K562 (cell line): ENCODE measurements at regions not wholly inside any gene's neighbourhood (a gene's known extent, or its start where the extent isn't known, plus 50 kb on each side); places are given as distances from the start of the nearest gene placed in this dataset.

Experiments used
- ARID1B ChIP-seq: fragments of 450-650 bp; IDR thresholded peaks from 2 replicates; pipeline ENCODE4 v1.6.1; 2016; ENCODE audit warnings: antibody characterized with exemption, mild to moderate bottlenecking, inconsistent platforms
- BRF2 ChIP-seq: IDR thresholded peaks from 3 replicates; pipeline ENCODE4 v1.6.1; 2011; ENCODE audit warnings: borderline replicate concordance, mild to moderate bottlenecking; ENCODE audit not compliant: insufficient read length, insufficient read depth
- HDAC6 ChIP-seq: IDR thresholded peaks from 2 replicates; pipeline ENCODE4 v1.6.1; 2012; ENCODE audit warnings: low read depth, mild to moderate bottlenecking, control low read depth, inconsistent platforms, low read length, moderate library complexity
- KLF13 ChIP-seq: fragments of 450-650 bp; IDR thresholded peaks from 2 replicates; pipeline ENCODE4 v1.6.1; 2016; ENCODE audit warnings: missing genetic modification characterization, low read depth, mild to moderate bottlenecking, missing compliant biosample characterization, moderate library complexity, borderline replicate concordance
- MEIS2 ChIP-seq: fragments of 450-650 bp; IDR thresholded peaks from 2 replicates; pipeline ENCODE4 v1.6.1; 2014; ENCODE audit warnings: mild to moderate bottlenecking; ENCODE audit not compliant: partially characterized antibody
- TAF1 ChIP-seq: IDR thresholded peaks from 2 replicates; pipeline ENCODE4 v1.6.1; 2011; ENCODE audit warnings: mild to moderate bottlenecking, low read length, moderate library complexity; ENCODE audit not compliant: insufficient read depth, control insufficient read depth, severe bottlenecking; ENCODE audit errors: extremely low read depth
- TFAM ChIP-seq: fragments of 250-450 bp; sonication (Bioruptor Pico); conservative IDR thresholded peaks from 2 replicates; pipeline ENCODE4 v1.5.0; 2021; ENCODE audit warnings: mild to moderate bottlenecking, moderate library complexity
- ZNF584 ChIP-seq: fragments of 200-800 bp; sonication (Bioruptor generic); IDR thresholded peaks from 2 replicates; pipeline ENCODE4 v1.6.1; 2016; ENCODE audit warnings: low read depth, mild to moderate bottlenecking, missing genetic modification characterization, missing compliant biosample characterization
- TF ChIP-seq, protein P1 (sequence below): fragments of 450-650 bp; IDR thresholded peaks from 2 replicates; pipeline ENCODE4 v1.6.1; 2016; ENCODE audit warnings: mild to moderate bottlenecking, moderate library complexity
- TF ChIP-seq, protein P2 (sequence below): fragments of 450-650 bp; IDR thresholded peaks from 2 replicates; pipeline ENCODE4 v1.6.1; 2017; ENCODE audit warnings: antibody characterized with exemption

GRCh38 chr5:74408150-74409043 lies 232.1 kb downstream of the ENC1 start (continued):
- TF ChIP-seq, protein P1, sequence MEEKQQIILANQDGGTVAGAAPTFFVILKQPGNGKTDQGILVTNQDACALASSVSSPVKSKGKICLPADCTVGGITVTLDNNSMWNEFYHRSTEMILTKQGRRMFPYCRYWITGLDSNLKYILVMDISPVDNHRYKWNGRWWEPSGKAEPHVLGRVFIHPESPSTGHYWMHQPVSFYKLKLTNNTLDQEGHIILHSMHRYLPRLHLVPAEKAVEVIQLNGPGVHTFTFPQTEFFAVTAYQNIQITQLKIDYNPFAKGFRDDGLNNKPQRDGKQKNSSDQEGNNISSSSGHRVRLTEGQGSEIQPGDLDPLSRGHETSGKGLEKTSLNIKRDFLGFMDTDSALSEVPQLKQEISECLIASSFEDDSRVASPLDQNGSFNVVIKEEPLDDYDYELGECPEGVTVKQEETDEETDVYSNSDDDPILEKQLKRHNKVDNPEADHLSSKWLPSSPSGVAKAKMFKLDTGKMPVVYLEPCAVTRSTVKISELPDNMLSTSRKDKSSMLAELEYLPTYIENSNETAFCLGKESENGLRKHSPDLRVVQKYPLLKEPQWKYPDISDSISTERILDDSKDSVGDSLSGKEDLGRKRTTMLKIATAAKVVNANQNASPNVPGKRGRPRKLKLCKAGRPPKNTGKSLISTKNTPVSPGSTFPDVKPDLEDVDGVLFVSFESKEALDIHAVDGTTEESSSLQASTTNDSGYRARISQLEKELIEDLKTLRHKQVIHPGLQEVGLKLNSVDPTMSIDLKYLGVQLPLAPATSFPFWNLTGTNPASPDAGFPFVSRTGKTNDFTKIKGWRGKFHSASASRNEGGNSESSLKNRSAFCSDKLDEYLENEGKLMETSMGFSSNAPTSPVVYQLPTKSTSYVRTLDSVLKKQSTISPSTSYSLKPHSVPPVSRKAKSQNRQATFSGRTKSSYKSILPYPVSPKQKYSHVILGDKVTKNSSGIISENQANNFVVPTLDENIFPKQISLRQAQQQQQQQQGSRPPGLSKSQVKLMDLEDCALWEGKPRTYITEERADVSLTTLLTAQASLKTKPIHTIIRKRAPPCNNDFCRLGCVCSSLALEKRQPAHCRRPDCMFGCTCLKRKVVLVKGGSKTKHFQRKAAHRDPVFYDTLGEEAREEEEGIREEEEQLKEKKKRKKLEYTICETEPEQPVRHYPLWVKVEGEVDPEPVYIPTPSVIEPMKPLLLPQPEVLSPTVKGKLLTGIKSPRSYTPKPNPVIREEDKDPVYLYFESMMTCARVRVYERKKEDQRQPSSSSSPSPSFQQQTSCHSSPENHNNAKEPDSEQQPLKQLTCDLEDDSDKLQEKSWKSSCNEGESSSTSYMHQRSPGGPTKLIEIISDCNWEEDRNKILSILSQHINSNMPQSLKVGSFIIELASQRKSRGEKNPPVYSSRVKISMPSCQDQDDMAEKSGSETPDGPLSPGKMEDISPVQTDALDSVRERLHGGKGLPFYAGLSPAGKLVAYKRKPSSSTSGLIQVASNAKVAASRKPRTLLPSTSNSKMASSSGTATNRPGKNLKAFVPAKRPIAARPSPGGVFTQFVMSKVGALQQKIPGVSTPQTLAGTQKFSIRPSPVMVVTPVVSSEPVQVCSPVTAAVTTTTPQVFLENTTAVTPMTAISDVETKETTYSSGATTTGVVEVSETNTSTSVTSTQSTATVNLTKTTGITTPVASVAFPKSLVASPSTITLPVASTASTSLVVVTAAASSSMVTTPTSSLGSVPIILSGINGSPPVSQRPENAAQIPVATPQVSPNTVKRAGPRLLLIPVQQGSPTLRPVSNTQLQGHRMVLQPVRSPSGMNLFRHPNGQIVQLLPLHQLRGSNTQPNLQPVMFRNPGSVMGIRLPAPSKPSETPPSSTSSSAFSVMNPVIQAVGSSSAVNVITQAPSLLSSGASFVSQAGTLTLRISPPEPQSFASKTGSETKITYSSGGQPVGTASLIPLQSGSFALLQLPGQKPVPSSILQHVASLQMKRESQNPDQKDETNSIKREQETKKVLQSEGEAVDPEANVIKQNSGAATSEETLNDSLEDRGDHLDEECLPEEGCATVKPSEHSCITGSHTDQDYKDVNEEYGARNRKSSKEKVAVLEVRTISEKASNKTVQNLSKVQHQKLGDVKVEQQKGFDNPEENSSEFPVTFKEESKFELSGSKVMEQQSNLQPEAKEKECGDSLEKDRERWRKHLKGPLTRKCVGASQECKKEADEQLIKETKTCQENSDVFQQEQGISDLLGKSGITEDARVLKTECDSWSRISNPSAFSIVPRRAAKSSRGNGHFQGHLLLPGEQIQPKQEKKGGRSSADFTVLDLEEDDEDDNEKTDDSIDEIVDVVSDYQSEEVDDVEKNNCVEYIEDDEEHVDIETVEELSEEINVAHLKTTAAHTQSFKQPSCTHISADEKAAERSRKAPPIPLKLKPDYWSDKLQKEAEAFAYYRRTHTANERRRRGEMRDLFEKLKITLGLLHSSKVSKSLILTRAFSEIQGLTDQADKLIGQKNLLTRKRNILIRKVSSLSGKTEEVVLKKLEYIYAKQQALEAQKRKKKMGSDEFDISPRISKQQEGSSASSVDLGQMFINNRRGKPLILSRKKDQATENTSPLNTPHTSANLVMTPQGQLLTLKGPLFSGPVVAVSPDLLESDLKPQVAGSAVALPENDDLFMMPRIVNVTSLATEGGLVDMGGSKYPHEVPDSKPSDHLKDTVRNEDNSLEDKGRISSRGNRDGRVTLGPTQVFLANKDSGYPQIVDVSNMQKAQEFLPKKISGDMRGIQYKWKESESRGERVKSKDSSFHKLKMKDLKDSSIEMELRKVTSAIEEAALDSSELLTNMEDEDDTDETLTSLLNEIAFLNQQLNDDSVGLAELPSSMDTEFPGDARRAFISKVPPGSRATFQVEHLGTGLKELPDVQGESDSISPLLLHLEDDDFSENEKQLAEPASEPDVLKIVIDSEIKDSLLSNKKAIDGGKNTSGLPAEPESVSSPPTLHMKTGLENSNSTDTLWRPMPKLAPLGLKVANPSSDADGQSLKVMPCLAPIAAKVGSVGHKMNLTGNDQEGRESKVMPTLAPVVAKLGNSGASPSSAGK, result no peak
- TF ChIP-seq TFAM (no peak), ARID1B (peak; percentile 69; the same call in 1 of the 2 replicates), BRF2 (no peak), KLF13 (tag) (no peak), MEIS2 (peak; percentile 97), HDAC6 (no peak), TAF1 (no peak), ZNF584 (no peak)
- TF ChIP-seq, protein P2, sequence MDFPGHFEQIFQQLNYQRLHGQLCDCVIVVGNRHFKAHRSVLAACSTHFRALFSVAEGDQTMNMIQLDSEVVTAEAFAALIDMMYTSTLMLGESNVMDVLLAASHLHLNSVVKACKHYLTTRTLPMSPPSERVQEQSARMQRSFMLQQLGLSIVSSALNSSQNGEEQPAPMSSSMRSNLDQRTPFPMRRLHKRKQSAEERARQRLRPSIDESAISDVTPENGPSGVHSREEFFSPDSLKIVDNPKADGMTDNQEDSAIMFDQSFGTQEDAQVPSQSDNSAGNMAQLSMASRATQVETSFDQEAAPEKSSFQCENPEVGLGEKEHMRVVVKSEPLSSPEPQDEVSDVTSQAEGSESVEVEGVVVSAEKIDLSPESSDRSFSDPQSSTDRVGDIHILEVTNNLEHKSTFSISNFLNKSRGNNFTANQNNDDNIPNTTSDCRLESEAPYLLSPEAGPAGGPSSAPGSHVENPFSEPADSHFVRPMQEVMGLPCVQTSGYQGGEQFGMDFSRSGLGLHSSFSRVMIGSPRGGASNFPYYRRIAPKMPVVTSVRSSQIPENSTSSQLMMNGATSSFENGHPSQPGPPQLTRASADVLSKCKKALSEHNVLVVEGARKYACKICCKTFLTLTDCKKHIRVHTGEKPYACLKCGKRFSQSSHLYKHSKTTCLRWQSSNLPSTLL, result no peak
